GM12874 (cell line): ENCODE measurements at regions not wholly inside any gene's neighbourhood (a gene's known extent, or its start where the extent isn't known, plus 50 kb on each side); places are given as distances from the start of the nearest gene placed in this dataset.

Experiments
- CTCF ChIP-seq: IDR thresholded peaks from 2 replicates; pipeline ENCODE4 v1.5.1; 2011; ENCODE audit warnings: low read depth, mild to moderate bottlenecking, control low read depth, low read length, moderate library complexity; ENCODE audit not compliant: insufficient read depth

- TF ChIP-seq CTCF, result no peak
These were observed 353.2 kb downstream of the ZEB2 start for GRCh38 chr2:144166743-144167142.

GRCh38 chr2:144165599-144166250 is 354.2 kb downstream of the ZEB2 start:
- TF ChIP-seq CTCF, result no peak

- no peak for TF ChIP-seq CTCF
These were observed 356.3 kb downstream of the ZEB2 start for GRCh38 chr2:144163592-144163991.

- TF ChIP-seq CTCF, result peak; percentile 69
These were observed 357.3 kb downstream of the ZEB2 start for GRCh38 chr2:144162652-144163051.

- no peak for TF ChIP-seq CTCF
These were observed 358.9 kb downstream of the ZEB2 start for GRCh38 chr2:144161061-144161460.

GRCh38 chr2:144159240-144159639 is 360.7 kb downstream of the ZEB2 start:
- TF ChIP-seq CTCF, result no peak

GRCh38 chr2:144158096-144158495 is 361.8 kb downstream of the ZEB2 start:
- TF ChIP-seq CTCF, result no peak
